GM18505 (cell line): ENCODE measurements at regions not wholly inside any gene's neighbourhood (a gene's known extent, or its start where the extent isn't known, plus 50 kb on each side); places are given as distances from the start of the nearest gene placed in this dataset.

Experiments used
- ATAC-seq: cut with Tn5 transposase; IDR thresholded peaks from one replicate; pipeline ENCODE4 v1.9.1; 2021; ENCODE audit not compliant: unreplicated experiment
- POLR2A ChIP-seq: IDR thresholded peaks from 4 replicates; pipeline ENCODE4 v1.6.1; 2011; ENCODE audit warnings: borderline replicate concordance; ENCODE audit not compliant: insufficient read depth, insufficient read length; ENCODE audit errors: extremely low read depth

GRCh38 chr4:107482546-107482945, 237.5 kb downstream of the PAPSS1 start:
- TF ChIP-seq POLR2A: no peak
- no peak for ATAC-seq

DNA sequence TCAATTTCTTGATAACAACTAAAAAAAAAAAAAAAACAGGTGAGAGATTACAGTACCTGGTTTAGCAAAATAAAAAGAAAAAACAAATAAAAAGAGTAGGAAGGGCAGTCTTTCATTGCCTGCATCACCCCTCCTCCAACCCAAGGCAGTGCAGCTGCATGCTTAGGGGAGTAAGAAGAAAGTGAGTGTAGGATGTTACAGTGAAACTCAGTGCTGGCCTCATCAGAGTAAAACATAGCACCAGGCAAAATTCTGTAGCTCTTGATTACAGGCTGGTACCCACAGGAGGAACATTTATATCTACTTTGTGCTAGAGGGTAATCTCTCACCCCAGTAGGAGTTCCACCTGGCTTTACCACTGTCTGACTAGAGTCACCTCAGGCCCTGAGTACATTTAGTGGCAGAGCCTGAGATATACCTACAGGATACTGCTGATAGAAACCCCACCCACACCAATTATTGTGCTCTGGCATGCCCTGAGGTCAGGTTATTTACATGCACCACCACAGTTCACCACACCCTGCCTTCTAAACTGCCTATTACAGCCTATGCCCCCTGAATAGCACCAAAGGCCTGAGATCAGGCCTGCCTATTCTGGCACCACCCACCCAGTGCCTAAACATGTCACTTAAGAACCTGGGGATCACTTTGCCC, 241.6 kb downstream of the PAPSS1 start:
- no peak for ATAC-seq
- TF ChIP-seq POLR2A: no peak

DNA sequence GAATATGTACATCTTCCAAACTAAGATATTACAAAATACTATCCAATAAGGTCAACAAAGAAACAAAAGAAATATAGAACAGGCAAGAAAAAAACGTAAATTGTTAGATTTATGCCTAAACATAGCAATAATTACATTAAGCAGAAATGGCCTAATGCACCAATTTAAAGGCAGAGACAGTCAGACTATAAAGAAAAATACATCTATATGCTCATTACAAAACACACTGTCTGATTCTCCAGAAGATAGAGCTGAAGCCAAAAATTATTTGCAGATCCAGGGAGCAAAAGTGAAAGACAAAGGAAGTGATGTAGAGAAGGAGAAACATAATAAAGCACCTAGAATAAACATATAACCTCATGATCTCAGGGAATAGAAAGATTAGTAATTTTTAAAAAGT, 246.9 kb downstream of the PAPSS1 start:
- no peak for TF ChIP-seq POLR2A
- no peak for ATAC-seq

GRCh38 chr4:107472265-107472948, 247.6 kb downstream of the PAPSS1 start:
- ATAC-seq: no peak
- TF ChIP-seq POLR2A: no peak

GRCh38 chr4:107470173-107470572, 249.9 kb downstream of the PAPSS1 start:
- no peak for TF ChIP-seq POLR2A
- ATAC-seq: no peak

DNA sequence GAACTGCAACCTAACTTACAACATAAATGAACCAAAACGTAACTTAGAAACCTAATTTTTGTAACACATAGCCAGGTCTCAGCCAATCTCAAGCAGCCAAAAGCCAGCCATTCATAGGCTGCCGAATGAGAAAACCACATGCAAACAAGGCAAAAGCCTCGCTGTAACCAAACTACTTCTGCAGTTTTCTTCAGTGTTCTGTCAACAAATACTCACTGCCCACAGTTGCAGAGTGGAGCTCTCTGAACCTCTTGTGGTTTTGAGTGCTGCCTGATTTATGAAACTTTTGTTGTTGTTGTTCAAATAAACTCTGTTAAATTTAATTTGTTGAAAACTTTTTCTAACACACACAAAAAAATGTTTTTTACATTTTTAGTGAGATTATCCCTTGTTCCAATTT, 251.2 kb downstream of the PAPSS1 start:
- TF ChIP-seq POLR2A: no peak
- ATAC-seq: no peak

DNA sequence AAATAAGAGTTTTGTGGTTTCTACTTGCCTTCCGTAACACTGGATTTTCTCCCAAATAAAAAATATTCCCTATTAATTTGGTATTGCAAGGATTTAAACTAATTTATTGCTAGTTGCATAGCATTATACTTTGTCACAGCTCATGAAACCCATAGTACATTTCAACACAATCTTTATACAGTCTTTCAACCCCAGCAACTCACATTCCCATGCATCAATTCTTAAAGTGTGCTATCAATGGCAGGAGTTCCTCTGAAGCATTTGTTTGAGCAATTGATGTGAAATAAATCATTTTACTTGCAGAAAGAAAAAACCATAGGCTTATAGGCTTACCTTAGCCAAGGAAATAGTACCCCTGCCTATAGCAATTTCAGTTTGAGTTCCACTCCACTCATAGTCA, 251.9 kb downstream of the PAPSS1 start:
- no peak for TF ChIP-seq POLR2A
- no peak for ATAC-seq

- TF ChIP-seq POLR2A: no peak
Observed at GRCh38 chr4:107467461-107467860, 252.6 kb downstream of the PAPSS1 start.

GRCh38 chr4:107458194-107458593, 261.8 kb downstream of the PAPSS1 start:
- no peak for TF ChIP-seq POLR2A
- no peak for ATAC-seq

More at GRCh38 chr4:107467461-107467860, 252.6 kb downstream of the PAPSS1 start:
- no peak for ATAC-seq

- TF ChIP-seq POLR2A: no peak
- ATAC-seq: no peak
Observed at GRCh38 chr4:107453987-107454386, 266.0 kb downstream of the PAPSS1 start.

GRCh38 chr4:107452717-107453630, 267.1 kb downstream of the PAPSS1 start:
- TF ChIP-seq POLR2A: no peak
- no peak for ATAC-seq

- no peak for TF ChIP-seq POLR2A
- ATAC-seq: no peak
Observed at GRCh38 chr4:107449611-107450369, 270.2 kb downstream of the PAPSS1 start.
